HTR-8/SVneo (cell line): ENCODE measurements at regions not wholly inside any gene's neighbourhood (a gene's known extent, or its start where the extent isn't known, plus 50 kb on each side); places are given as distances from the start of the nearest gene placed in this dataset.

ENCODE experiments used
- DNase-seq: peaks from one replicate; pipeline ENCODE4 v3.0.0; 2011; ENCODE audit warnings: low spot score, mixed read lengths; ENCODE audit not compliant: insufficient read length
- FAIRE-seq: peaks from 2 replicates; lab custom pipeline; 2011; peaks lifted over from hg19 to GRCh38; lab: Jason Lieb, UNC

DNA sequence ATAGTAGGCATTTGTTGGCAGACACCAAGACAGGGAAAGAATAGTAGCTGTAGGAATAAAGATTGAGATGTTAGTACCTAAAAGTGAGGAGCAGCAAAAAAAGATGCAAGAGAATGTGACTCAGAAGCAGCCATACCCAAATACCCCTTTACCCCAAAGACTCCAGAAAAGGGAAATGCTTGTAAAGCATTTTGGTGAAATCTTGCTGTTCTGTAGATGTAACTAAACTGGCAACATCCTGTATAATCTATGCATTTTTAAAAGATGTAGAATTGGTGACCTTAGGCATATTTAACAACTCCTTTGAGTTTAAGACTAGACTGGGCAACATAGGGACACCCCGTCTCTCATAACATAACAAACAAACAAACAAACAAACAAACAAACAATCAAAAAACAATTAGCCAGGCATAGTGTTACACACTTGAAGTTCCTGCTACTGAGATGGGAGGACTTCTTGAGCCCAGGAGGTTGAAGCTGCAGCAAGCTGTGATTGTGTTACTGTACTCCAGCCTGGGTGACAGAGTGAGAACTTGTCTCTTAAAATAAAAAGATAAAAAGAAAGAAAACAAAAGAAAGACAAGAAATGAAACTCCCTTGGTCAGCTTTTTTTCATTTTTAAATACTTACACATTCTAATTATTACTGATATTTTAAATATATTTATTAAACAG lies 361.5 kb upstream of the KCNH8 start:
- DNase-seq: no peak
- no peak for FAIRE-seq

DNA sequence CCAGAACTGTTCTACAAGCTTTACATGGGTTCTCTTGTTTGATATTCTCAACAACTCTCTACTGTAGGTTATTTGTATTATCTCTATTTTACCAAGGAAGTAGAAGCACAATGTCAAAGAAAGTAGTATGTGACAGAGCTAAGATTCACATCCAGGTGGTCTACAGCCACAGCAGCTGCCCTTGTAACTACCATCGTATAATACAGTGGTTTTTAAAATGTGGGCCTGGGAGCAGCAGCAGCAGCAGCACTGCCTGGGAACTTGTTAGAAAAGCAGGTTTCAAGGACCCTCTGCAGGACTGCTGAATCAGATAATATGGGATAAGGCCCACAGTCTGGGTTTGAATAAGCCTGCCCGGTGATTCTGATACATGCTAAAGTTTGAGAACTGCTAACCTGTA lies 357.1 kb upstream of the SATB1 start:
- FAIRE-seq (no peak), DNase-seq (no peak)

DNA sequence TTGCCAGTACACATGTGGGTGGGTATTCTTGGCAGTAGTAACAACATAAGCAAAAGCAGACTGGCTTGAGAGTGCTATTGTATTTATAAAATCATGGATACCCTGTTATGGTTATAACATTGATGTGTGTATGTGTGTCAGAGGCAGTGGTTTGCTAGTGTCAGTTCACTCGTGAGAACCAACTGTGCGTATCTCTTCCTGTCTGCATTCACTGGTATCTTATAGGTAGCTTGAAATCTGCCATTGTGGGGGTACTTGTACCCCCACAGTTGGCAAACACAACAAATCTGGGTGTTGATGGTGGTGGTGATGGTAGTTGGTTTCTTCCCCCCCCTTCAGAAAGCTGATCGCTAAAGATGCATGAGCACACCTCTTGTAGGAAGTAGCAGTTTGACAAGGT lies 355.8 kb upstream of the SATB1 start:
- FAIRE-seq: no peak
- DNase-seq: no peak

DNA sequence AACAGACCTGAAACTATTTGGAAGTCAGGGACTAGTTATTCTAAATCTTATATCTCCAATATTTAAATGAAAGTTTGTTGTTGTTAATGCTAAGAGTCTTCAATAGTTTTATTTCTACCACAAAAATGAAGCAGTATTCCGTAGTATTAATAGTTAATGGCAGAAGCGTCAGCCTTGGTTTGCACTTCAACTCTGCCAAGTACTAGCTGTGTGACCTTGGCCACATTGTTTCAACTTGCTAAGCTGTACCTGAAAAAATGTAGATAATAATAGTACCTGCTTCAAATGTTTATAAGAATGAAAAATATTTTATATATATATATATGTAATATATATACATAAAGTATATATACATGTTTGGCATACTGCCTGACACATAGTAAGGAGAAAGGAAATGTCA lies 354.6 kb upstream of the SATB1 start:
- DNase-seq: no peak
- no peak for FAIRE-seq

DNA sequence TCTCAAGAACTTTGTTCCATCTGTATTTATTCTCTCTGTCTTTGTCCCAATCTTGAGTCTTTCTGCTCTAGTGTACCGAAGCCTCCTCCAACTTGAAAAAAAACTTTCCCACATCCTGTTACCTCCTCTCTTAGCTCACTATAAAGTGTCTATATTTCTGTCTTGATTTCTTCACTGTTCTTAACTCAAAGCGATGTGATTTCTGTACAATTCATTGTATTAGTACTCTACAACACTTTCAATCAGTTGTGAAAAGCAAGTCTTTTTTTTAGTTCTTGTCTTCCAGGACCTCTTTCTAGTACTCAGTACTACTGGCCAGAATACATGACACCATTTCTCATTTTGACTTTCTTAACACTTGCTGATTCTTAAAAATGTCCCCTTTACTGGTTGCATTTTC lies 353.5 kb upstream of the SATB1 start:
- FAIRE-seq (no peak), DNase-seq (no peak)

DNA sequence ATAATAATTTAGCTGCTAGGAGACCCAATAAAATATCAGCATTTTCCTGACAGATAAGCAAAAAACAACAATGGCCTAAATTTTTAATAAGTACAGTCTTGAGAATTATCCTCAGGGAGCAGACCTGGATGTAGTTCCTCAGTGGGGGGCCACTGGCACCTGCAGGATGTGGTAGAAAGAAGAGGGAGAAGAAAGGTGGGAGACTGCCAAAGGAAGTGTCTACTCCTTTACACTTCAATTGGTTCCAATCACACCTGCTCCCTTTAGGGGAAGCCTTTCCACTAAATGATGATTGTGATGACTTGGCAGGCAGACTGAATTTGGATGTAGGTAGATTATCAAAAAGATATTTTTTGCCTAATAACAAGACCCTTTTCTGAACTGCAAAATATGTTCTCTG lies 353.0 kb upstream of the SATB1 start:
- DNase-seq (no peak), FAIRE-seq (no peak)

DNA sequence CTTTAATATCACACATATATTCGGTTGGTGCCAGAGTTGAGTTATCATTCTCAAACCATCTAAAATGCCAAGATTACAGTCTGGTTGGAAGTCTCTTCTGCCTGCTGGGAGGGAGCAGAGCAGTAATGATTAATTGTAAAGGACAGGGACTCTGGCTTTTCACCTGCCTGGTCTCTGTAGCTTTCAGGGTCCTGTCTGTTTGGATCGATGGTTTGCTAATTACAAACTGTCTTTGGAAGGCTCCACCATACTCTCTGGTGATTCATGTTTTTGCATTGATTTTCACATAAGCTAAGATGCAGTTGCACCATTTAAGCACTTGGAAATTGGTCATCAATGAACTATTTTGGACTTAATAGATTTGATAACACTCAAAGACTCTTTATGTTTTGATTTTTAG lies 350.4 kb upstream of the SATB1 start:
- FAIRE-seq (no peak), DNase-seq (no peak)

DNA sequence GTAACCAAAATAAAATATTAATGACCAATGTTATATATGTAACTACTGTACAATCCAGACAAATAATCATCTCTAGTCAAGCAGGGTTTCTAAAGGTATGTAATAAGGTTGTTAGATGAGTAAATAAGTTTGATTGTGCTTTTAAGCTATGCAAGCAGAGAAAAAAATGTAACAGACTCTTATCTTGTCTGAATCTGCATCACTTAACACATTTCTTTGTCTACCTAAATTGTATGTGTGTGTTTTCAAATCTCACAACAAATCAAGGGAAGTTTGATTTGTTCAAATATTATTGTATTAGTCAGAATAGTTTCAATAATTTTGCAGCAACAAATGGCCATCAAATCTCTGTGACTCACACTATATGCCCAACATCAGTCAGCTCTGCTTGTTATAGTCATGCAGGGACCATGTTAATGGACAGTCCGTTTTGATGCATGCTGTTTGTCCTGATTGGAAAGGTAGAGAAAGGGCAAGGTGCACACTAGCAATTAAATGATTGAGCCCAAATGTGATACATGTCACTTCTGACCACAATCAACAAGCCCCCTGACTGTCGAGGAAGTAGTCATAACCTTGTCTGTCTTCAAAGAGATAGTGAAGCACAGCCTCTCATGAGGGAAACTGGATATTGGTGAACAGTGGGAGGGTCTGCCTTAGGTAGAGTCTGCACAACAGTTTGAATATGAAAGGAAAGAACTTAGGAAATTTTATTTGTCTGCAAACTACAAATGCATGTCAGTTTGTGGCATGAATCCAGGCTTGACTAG lies 349.4 kb upstream of the SATB1 start:
- DNase-seq (no peak), FAIRE-seq (no peak)

DNA sequence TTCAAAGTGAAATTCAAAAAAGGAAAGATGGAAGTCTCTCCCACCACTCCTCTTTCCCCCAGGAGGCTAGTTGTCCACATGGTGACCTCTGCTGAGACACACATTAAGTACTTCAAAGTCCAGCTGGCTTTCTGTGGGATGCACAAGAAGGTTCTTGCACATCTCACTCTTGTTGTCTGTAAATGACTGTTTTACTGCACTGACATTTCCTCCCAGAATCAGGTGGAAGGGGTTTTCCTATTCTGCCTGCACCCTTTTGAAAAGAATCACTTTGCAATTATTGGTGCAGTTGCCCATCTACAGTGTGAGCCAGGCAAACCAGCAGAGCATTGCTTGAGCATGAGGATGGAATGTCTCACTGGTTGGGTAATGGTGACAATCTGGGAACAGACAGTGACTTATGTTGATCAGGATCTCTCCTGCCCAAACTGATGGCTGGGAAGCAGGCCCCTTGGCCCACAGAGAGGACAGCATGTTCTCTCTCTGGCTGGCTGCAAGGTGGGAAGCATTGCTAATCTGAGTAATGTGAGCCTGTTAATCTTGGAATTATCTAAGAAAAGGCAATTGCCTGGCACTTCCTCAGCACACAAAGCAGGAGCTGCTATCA lies 347.7 kb upstream of the SATB1 start:
- FAIRE-seq (no peak), DNase-seq (no peak)

DNA sequence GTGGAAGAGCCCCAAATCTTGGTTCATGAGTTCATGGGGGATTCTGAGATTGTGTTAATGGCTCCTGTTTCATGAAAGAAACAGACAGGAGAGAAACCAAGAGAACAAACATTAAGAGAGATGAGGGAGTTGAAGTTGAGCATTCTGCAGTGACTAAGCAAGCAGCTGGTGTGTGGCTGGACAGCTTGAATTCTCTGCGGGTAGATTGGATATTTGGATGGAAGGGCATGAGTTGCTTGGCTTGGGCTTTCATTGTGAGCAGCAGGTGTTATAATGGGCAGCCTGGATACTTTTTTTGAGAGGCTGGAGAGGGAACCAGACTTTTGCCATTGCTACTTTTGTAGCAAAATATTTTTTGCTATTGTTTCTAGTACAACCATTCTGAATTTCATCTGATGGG lies 346.8 kb upstream of the SATB1 start:
- FAIRE-seq: no peak

DNA sequence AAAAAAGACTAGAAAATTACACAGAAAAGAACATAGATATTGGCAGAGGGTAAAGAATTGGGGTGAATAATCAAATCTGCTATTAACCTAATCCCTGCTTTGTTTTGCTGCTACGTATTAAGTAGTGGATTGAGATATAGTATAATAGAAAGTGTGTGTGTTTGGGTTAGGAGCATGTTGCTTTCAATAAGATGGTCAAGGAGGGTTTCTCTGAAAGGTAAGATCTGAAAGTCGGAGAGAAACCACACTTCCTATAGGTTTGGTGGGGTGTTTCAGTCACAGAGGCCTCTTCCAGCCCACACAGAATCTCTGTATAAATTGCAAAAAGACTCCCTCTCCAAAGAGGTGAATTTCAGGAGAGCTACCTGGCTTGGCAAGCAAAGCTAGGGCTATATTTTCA lies 345.7 kb upstream of the SATB1 start:
- DNase-seq (no peak), FAIRE-seq (no peak)

More for the DNA sequence above, 346.8 kb upstream of the SATB1 start:
- no peak for DNase-seq

DNA sequence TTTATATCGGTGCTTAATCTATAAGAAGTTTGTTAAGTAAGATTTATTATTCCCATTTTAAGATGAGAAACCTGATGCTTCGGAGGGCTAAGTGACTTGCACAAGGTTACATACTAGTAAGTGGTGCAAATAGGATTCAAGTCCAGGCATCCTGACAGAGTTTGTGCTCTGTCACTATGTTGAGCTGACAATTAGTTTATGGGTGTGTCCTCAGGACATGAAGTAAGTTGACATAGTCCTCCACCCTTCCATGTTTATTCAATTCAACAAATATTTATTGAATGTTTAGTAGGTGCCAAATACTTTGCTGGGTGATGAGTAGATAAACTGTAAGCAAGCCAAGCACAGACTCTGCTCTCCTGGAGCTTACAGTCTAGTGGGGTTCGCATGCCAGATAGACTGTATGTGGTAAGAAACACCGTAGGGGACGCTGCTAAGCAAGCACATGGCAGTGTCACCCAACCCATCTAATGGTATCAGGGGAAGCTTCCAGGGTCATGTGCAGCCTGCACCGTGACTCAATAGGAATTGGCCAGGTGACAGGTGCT lies 342.7 kb upstream of the SATB1 start:
- DNase-seq (no peak), FAIRE-seq (no peak)

DNA sequence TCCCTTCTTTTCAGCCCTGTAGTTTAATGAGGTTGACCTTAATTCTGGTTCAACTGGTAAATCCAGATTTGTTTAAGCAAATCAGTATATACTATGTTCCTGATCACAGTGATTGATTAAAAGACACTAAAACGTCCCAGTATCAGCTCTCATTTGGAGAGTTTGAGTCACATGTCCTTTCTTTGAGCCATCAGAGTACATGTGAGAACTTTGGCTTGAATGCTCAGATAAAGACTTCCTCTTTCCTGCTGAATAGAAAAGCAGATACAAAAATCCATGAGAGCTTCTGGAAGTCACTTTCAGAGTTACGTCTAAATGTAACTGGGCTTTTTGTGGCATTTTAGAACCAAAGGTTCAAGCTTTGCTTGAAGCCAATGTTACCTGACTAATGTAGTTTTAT lies 341.8 kb upstream of the SATB1 start:
- no peak for FAIRE-seq
- DNase-seq: no peak

DNA sequence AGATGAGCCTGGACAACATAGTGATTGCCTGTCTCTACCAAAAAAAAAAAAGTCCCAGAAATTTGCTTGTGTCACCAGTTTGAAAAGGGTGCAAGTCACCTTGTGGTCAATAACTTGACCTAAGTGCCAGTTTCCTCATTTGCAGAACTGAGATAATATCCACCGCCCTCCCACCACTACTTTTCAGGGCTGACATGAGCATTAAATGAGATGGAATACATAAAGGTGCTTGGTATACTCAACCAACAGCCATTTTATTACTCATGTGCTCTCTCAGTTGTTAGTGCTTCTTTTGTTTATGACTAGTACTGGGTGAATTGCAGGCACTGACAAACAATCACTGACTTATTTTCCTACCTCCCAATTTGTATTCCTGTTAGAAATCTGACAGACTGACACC lies 340.5 kb upstream of the SATB1 start:
- DNase-seq (no peak), FAIRE-seq (no peak)

DNA sequence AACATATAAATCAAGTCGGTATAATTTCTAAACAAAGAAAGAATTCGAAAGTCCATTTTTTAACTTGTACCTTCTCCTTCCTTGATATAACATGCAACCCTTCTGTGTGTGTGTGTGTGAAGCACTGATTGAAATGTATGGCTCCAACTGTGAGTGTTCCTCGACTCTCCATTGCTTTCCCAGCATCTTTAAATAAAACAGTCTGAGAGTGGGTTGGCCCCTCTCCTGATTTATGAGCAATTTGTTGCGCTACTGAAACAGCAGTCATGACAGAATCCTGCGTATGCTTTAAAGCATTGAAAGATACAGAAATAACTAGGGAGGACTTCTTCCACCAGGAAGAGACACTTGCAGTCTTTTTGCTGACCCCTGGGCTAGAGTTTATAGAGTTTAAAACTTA lies 340.0 kb upstream of the SATB1 start:
- DNase-seq (no peak), FAIRE-seq (no peak)

DNA sequence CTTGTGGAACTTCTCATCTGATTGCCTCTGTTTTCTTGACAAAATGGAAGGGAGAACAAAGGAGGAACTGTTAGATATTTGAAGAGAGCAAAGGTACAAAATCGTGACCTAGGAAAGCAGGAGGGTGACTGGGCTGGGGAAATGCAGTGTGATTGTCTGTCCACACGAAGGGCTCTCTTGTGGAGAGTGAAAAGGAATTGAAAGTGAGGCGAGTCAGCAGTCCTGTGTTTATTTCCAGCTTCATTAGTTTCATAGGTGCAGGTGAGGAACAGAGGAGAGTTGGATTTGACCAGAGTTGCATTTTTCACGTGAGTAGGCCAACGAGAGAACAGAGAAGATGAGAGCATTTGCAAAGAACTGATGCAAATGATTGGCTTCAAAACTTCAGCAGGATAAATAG lies 336.4 kb upstream of the SATB1 start:
- no peak for FAIRE-seq
- no peak for DNase-seq

DNA sequence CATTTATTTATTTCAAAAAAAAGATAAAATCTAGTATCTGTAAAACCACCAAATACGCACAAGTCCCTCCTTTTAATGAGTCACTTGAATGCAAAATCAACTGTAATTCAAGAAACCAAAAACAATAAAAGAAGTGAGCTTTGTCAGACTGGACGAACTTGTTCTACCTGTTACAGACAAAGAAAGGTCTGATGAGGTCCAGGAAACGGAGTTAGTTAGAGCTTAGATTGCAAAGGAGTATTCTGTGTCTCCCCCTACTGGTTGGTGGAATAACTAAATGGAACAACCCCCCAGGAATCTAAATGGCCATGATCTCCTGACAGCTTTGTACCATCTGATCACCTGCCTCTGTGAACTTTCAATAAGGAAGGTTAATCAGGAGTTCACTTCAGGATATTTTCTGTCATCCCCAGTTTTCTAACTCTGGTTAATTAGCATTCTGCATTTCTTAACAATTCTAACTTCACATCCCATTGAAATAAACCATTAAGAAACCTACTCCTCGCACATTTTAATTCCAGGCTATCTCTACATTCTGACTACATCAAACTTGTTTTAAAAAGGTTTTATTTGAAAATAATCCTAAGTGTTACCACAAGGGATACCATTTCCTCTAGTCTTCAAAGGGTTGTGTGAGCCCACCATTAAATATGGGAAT lies 333.0 kb upstream of the SATB1 start:
- FAIRE-seq (no peak), DNase-seq (no peak)

DNA sequence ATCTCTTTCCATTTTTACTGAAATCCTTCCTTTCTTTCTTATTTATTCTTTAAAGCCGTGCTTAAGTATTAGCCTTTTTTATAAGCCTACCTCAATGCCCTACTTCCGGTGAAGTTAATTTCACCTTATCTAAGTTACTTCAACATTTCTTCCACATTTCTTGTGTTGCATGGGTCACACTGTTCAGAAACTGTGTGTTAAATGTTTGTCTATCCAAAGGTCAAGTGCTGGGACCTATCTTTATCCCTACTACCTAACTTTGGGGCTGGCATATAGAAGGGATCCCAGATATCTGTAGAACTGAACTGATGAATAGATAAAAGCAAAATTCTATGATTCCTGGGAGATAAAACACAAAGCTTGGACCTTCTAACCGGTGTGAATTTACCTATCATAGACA lies 332.3 kb upstream of the SATB1 start:
- FAIRE-seq (no peak), DNase-seq (no peak)

DNA sequence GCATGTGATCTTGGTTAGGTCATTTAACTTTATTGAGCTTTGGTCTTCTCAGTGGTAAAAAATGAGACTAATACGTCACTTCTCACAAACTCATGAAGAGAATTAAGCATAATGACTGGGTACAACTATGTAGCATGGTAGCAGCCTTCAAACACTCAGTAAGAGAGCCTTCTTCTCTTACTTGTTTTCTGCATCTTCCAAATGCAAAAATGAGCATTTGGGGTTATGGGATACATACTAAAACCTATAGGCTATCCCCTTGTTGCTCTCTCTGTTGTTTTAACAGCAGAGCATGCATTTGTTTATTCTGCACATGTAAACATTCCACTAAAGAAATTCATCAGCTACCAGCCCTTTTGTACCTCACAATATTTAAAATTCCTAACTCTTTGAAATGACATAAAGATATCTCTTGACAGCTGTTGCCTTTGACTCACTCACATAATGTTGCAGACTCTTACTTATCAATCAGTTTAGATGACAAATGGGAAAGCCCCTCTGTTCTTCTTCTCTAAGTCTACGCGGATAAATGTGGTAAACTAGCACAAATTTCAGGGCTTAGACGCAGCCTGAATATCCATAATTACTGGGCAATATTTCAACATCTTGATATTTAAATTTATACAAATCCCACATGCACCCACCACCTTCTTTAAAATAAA lies 327.3 kb upstream of the SATB1 start:
- FAIRE-seq: no peak
- no peak for DNase-seq

DNA sequence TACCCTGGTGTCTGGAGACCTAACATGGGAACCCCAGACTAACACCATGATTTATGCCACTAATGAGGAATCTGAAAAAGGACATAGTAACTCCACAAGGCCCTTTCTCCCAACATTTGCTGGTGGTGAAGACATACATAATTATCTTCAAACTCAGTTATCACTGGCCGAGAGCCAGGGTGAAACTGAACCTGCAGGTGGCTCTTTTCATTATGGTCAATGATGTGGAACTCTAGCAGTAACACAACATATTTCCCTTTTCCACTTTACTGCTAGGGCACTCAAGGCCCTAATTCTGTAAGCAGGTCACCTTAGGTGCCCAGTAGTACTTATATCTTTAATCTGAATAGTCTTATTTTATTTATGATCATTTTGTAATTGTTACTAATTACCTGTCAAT lies 326.4 kb upstream of the SATB1 start:
- DNase-seq: no peak

More for the DNA sequence above, 326.4 kb upstream of the SATB1 start:
- FAIRE-seq: no peak
